Thyroid gland (tissue), 4 donors: ENCODE measurements at regions not wholly inside any gene's neighbourhood (a gene's known extent, or its start where the extent isn't known, plus 50 kb on each side); places are given as distances from the start of the nearest gene placed in this dataset.
A peak's percentile ranks its signal among the peaks of the same experiment; 100 is the strongest.

Source experiments
- DNase-seq, 2 donors: peaks; one replicate each; pipeline ENCODE4 v3.0.0-alpha.2; 2019
- H3K27ac ChIP-seq, 3 donors: fragments of 200-600 bp; sonication (generic); 1 replicate in 2 of 3; 2 replicates in 1 of 3; pipeline ENCODE4 v1.5.1; 2016 to 2019; ENCODE audit warnings: mild to moderate bottlenecking in 1 of 3, moderate library complexity in 1 of 3
- H3K27me3 ChIP-seq: fragments of 200-600 bp; sonication (generic); one replicate; pipeline ENCODE4 v1.5.1; 2019
- H3K36me3 ChIP-seq, 2 donors: fragments of 200-600 bp; sonication (generic); one replicate each; pipeline ENCODE4 v1.5.1; 2016 to 2019
- H3K4me1 ChIP-seq, 2 donors: fragments of 200-600 bp; sonication (generic); one replicate each; pipeline ENCODE4 v1.5.1; 2017 to 2019
- H3K4me3 ChIP-seq, 3 donors: fragments of 200-600 bp; sonication (generic); replicated peaks in 1 of 3; 1 replicate in 2 of 3; 2 replicates in 1 of 3; pipeline ENCODE4 v1.5.1; 2016; ENCODE audit warnings: mild to moderate bottlenecking in 1 of 3
- H3K9me3 ChIP-seq: fragments of 200-600 bp; sonication (generic); one replicate; pipeline ENCODE4 v1.5.1; 2017
- CTCF ChIP-seq, 6 experiments: fragments of 200-600 bp in 3 of 6; fragments of 450-650 bp in 3 of 6; sonication (generic) in 3 of 6; IDR thresholded peaks; one replicate each; pipeline ENCODE4 v1.5.1; 2016 to 2019; ENCODE audit warnings: antibody characterized with exemption in 6 of 6, mild to moderate bottlenecking in 2 of 6, inconsistent platforms in 1 of 6, moderate library complexity in 1 of 6
- POLR2A ChIP-seq, 2 donors: fragments of 450-650 bp; IDR thresholded peaks; one replicate each; pipeline ENCODE4 v1.6.1; 2017; ENCODE audit warnings: antibody characterized with exemption in 2 of 2, mild to moderate bottlenecking in 2 of 2, moderate library complexity in 1 of 2
- WGBS, 2 donors: methylation state at CpG; one replicate each; pipeline ENCODE4 v1.1.5; 2017; 5-methylcytosine and 5-hydroxymethylcytosine counted together
- intact Hi-C: fragments of 100-400 bp; cut with DNase I; formaldehyde crosslinking; loops from one replicate; pipeline ENCODE4 v1.15.1; 2023

- intact Hi-C loops, result no loop called here
- H3K27ac ChIP-seq, result peak overlapping the region; percentile 16 to 47 (median 38)
- DNase-seq, result peak in 1 of 2 donors; percentile 29
- peaks cover 16 to 27% of the 10 kb centered on the region in 2 donors for H3K4me1 ChIP-seq
- no peaks in the 10 kb centered on the region for H3K9me3 ChIP-seq
- no peaks in the 10 kb centered on the region for H3K27me3 ChIP-seq
- WGBS, 2 donors, result 58 to 62% methylated on average over 15 of the region's 15 CpGs
- H3K36me3 ChIP-seq, result no peaks in the 10 kb centered on the region
- peak in 1 of 6 experiments; percentile 10 for TF ChIP-seq CTCF (IDR thresholded peaks at IDR 0.05)
- TF ChIP-seq POLR2A (IDR thresholded peaks at IDR 0.05), result no peak
- H3K4me3 ChIP-seq, result no peak overlapping the region
These were observed 376.1 kb downstream of the BRINP1 start for GRCh38 chr9:118992813-118993794.

- Histone ChIP-seq H3K9me3 (no peaks in the 10 kb centered on the region), H3K4me1 (peaks cover 16 to 27% of the 10 kb centered on the region in 2 donors), H3K27me3 (no peaks in the 10 kb centered on the region), H3K36me3 (no peaks in the 10 kb centered on the region), H3K27ac (peak overlapping the region; percentile 16 to 47 (median 38)), H3K4me3 (no peak overlapping the region)
- WGBS, 2 donors, result 75 to 76% methylated on average over 4 of the region's 4 CpGs
- intact Hi-C loops, result no loop called here
- no peak for DNase-seq
- TF ChIP-seq CTCF (IDR thresholded peaks at IDR 0.05) (no peak), POLR2A (IDR thresholded peaks at IDR 0.05) (no peak)
These were observed 375.3 kb downstream of the BRINP1 start for GRCh38 chr9:118993965-118994364.

- H3K9me3 ChIP-seq, result no peaks in the 10 kb centered on the region
- TF ChIP-seq CTCF (IDR thresholded peaks at IDR 0.05) (no peak), POLR2A (IDR thresholded peaks at IDR 0.05) (no peak)
- peak overlapping the region; percentile 94 to 97 (median 94) for H3K27ac ChIP-seq
- no peaks in the 10 kb centered on the region for H3K36me3 ChIP-seq
- intact Hi-C loops, result no loop called here
- H3K4me1 ChIP-seq, result peaks cover 25 to 30% of the 10 kb centered on the region in 2 donors
- H3K4me3 ChIP-seq, result no peak overlapping the region
- DNase-seq, result no peak
- no peaks in the 10 kb centered on the region for H3K27me3 ChIP-seq
- WGBS, 2 donors, result 91 to 92% methylated on average over 5 of the region's 5 CpGs
These were observed 366.7 kb downstream of the BRINP1 start for GRCh38 chr9:119002491-119002890.

GRCh38 chr9:119003201-119003611, 366.0 kb downstream of the BRINP1 start:
- H3K4me3 ChIP-seq, result no peak overlapping the region
- no peaks in the 10 kb centered on the region for H3K9me3 ChIP-seq
- H3K27ac ChIP-seq, result peak overlapping the region; percentile 94 to 97 (median 94)
- no peak for DNase-seq
- TF ChIP-seq POLR2A (IDR thresholded peaks at IDR 0.05), result no peak
- no peak for TF ChIP-seq CTCF (IDR thresholded peaks at IDR 0.05)
- H3K4me1 ChIP-seq, result peaks cover 25 to 30% of the 10 kb centered on the region in 2 donors
- no peaks in the 10 kb centered on the region for H3K27me3 ChIP-seq
- H3K36me3 ChIP-seq, result no peaks in the 10 kb centered on the region
- intact Hi-C loops, result no loop called here
